SK-N-MC (cell line): ENCODE measurements at regions not wholly inside any gene's neighbourhood (a gene's known extent, or its start where the extent isn't known, plus 50 kb on each side); places are given as distances from the start of the nearest gene placed in this dataset.

ENCODE experiments used
- EZH2 ChIP-seq: fragments of 200-600 bp; sonication (generic); IDR thresholded peaks from one replicate; pipeline ENCODE4 v1.6.1; 2017; ENCODE audit warnings: antibody characterized with exemption
- FOXP2 ChIP-seq: optimal IDR thresholded peaks from 2 replicates; pipeline ENCODE3; 2011; ENCODE audit warnings: mild to moderate bottlenecking, moderate library complexity; ENCODE audit not compliant: insufficient read depth; ENCODE audit errors: extremely low read length, control extremely low read depth
- POLR2AphosphoS5 ChIP-seq: IDR thresholded peaks from 2 replicates; pipeline ENCODE4 v1.6.1; 2012; ENCODE audit warnings: mild to moderate bottlenecking, low read depth, low read length, borderline replicate concordance

DNA sequence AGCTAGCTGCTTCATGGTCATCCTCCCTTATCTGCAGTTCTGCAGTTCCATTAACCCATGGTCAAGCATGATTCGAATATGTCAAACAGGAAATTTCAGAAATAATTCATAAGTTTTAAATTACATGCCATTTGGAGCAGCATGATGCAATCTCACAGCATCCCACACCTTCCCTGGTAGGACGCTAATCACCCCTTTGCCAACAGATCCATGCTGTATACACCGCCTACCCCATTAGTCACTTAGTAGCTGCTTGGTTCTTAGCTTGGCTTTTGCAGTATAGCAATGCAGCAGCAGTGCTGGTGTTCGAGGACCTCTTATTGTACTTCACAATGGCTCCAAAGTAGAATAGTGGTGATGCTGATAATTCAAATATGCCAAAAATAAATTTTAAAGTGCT, 739.7 kb upstream of the CDH9 start:
- TF ChIP-seq POLR2AphosphoS5, result no peak
- TF ChIP-seq EZH2, result no peak
- no peak for TF ChIP-seq FOXP2
